Right lobe of liver (tissue), 6 donors: ENCODE measurements at regions not wholly inside any gene's neighbourhood (a gene's known extent, or its start where the extent isn't known, plus 50 kb on each side); places are given as distances from the start of the nearest gene placed in this dataset.

Experiments used
- ATAC-seq, 4 donors: fragments of 200-7000 bp; cut with Tn5 transposase; one replicate each; pipeline ENCODE4 v1.9.1; 2020; ENCODE audit warnings: mild to moderate bottlenecking in 4 of 4, moderate library complexity in 4 of 4
- DNase-seq, 3 donors: peaks; one replicate each; pipeline ENCODE4 v3.0.0-alpha.2; 2020
- H3K27ac ChIP-seq, 3 donors: fragments of 200-600 bp; one replicate each; pipeline ENCODE4 v1.8.0; 2022
- H3K27me3 ChIP-seq, 2 donors: fragments of 200-600 bp; one replicate each; pipeline ENCODE4 v1.8.0; 2022
- H3K36me3 ChIP-seq, 4 donors: fragments of 200-600 bp; sonication (generic) in 1 of 4; one replicate each; pipeline versions ENCODE4 v1.5.1 to v1.8.0; 2017 to 2022; ENCODE audit warnings: control low read depth in 1 of 4
- H3K4me1 ChIP-seq, 4 donors: fragments of 200-600 bp; sonication (generic) in 1 of 4; one replicate each; pipeline versions ENCODE4 v1.5.1 to v1.8.0; 2017 to 2022; ENCODE audit warnings: control low read depth in 1 of 4
- H3K4me3 ChIP-seq, 3 donors: fragments of 200-600 bp; one replicate each; pipeline ENCODE4 v1.8.0; 2022
- H3K9me3 ChIP-seq, 4 donors: fragments of 200-600 bp; sonication (generic) in 1 of 4; one replicate each; pipeline versions ENCODE4 v1.5.1 to v1.8.0; 2017 to 2022; ENCODE audit warnings: control low read depth in 1 of 4
- POLR2A ChIP-seq: fragments of 450-650 bp; IDR thresholded peaks from one replicate; pipeline ENCODE4 v1.6.1; 2017; ENCODE audit warnings: antibody characterized with exemption, mild to moderate bottlenecking
- WGBS: methylation state at CpG from one replicate; pipeline ENCODE4 v1.1.6; 2018; ENCODE audit warnings: low coverage, low lambda C conversion rate; ENCODE audit not compliant: insufficient coverage; ENCODE audit errors: missing lambda C conversion rate; 5-methylcytosine and 5-hydroxymethylcytosine counted together
- intact Hi-C, 2 donors: fragments of 100-400 bp; cut with DNase I; formaldehyde crosslinking; loops; one replicate each; pipeline versions ENCODE4 v1.11.2 to v1.14.1; 2022
- TF ChIP-seq, protein P1 (sequence below), 4 donors: fragments of 200-600 bp in 3 of 4; fragments of 450-650 bp in 1 of 4; IDR thresholded peaks; one replicate each; pipeline versions ENCODE4 v1.5.1 to v1.8.0; 2016 to 2022; ENCODE audit warnings: antibody characterized with exemption in 4 of 4, mild to moderate bottlenecking in 2 of 4
- donor health status: DM: no; HTN: yes; CAD: no.
- donor health status: DM: no; HTN: no; CAD: no.
- donor health status: DM: no; HTN: no; CAD: no.
- donor health status: DM: no; HTN: yes; CAD: no.
- donor health status: DM: no; HTN: yes; CAD: no.

DNA sequence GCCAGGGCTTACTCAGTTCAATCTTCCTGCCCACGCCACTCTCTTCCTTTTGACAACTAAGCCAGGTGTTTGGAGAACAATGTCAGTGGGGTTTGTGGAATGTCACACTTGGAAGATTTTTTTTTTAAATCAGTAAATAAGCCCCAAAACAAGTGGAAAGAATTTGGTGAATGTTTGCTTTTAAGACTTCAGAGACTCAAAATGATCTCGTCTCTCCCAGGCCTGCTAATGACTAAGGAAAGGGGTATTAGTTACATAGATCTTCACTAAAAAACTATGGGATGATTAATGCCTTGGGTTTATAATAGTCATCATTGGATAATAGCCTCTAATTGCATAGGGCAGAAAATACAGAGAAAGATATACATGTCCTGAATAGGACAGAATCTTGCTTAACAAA lies 166.4 kb downstream of the DMRT2 start:
- intact Hi-C loops: no loop called here
- no peak for TF ChIP-seq POLR2A
- TF ChIP-seq, protein P1, sequence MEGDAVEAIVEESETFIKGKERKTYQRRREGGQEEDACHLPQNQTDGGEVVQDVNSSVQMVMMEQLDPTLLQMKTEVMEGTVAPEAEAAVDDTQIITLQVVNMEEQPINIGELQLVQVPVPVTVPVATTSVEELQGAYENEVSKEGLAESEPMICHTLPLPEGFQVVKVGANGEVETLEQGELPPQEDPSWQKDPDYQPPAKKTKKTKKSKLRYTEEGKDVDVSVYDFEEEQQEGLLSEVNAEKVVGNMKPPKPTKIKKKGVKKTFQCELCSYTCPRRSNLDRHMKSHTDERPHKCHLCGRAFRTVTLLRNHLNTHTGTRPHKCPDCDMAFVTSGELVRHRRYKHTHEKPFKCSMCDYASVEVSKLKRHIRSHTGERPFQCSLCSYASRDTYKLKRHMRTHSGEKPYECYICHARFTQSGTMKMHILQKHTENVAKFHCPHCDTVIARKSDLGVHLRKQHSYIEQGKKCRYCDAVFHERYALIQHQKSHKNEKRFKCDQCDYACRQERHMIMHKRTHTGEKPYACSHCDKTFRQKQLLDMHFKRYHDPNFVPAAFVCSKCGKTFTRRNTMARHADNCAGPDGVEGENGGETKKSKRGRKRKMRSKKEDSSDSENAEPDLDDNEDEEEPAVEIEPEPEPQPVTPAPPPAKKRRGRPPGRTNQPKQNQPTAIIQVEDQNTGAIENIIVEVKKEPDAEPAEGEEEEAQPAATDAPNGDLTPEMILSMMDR (IDR thresholded peaks at IDR 0.05): no peak
- WGBS: 66% methylated on average over 2 of the region's 2 CpGs

DNA sequence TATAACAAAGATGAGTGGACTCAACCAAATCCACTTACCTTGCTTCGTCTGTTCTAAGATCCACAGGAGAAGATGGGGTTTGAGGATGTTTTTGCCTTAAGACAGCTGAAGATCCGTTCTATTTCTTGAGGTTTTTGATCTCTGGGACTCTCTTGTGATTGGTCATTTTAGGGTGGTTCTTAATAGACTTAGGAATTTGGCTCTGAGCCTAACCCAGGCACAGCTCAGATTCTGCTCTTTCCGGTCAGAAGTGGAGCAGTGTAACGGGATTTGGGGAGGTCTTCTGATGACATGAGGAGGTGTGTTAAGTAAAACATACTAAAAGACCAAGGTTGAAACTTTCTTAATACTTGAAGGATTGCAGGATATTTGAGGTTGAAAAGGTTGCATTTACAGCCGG lies 166.9 kb downstream of the DMRT2 start:
- Histone ChIP-seq H3K9me3 (no peaks in the 10 kb centered on the region), H3K4me3 (no peak overlapping the region), H3K4me1 (no peaks in the 10 kb centered on the region), H3K27ac (no peak overlapping the region), H3K36me3 (no peaks in the 10 kb centered on the region), H3K27me3 (no peaks in the 10 kb centered on the region)
- DNase-seq (no peak), ATAC-seq (no peak)
- intact Hi-C loops: no loop called here
- 70% methylated on average over 5 of the region's 5 CpGs for WGBS
- TF ChIP-seq, protein P1 (IDR thresholded peaks at IDR 0.05): no peak
- no peak for TF ChIP-seq POLR2A

More for the DNA sequence above, 166.4 kb downstream of the DMRT2 start:
- H3K4me1 ChIP-seq: no peaks in the 10 kb centered on the region
- no peak overlapping the region for H3K4me3 ChIP-seq
- H3K27me3 ChIP-seq: no peaks in the 10 kb centered on the region
- DNase-seq (no peak), ATAC-seq (no peak)
- no peaks in the 10 kb centered on the region for H3K9me3 ChIP-seq
- H3K27ac ChIP-seq: no peak overlapping the region
- H3K36me3 ChIP-seq: no peaks in the 10 kb centered on the region

DNA sequence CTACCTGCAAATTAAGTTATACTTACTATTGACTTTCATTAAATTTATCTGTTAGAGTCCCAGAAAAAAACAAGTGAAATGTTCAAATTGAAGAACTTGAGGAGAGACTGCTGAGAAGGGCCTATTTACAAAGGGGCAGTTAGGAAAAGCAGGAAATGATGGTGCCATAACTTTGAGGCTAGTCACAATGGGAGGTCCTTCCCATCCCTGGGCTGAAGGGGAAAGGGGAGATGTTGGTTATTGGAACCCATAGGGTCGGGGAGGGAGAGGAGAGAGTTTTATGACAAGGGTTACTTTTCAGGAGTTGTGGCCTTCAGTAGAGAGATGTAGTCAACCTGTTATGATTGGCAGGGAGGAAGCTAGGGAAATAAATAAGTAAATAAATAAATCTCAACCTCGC lies 169.1 kb downstream of the DMRT2 start:
- Histone ChIP-seq H3K27me3 (no peaks in the 10 kb centered on the region), H3K9me3 (no peaks in the 10 kb centered on the region), H3K36me3 (no peaks in the 10 kb centered on the region), H3K4me3 (no peak overlapping the region), H3K4me1 (no peaks in the 10 kb centered on the region), H3K27ac (no peak overlapping the region)
- DNase-seq (no peak), ATAC-seq (no peak)
- 65% methylated on average over 2 of the region's 2 CpGs for WGBS
- TF ChIP-seq, protein P1 (IDR thresholded peaks at IDR 0.05): no peak
- no peak for TF ChIP-seq POLR2A
- intact Hi-C loops: no loop called here

DNA sequence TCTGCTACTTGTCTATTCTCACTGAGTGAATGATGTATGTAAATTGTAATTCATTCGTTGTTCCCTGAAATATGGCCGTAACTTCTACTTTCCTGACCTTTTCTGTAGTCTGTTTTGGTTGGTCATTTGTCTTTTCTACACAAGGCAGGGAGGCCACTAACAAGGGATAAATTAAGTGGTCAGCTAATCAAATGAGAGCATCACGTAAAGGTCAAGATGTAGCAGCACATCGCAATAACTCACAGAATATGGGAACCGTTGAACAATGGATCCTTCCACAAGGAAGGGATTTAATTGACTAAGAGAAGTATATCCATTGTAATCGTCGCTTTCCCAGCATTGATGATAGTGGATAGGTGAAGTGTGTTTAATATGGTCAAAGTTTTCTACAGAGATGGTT lies 171.1 kb downstream of the DMRT2 start:
- no peaks in the 10 kb centered on the region for H3K36me3 ChIP-seq
- no peak for DNase-seq
- H3K9me3 ChIP-seq: no peaks in the 10 kb centered on the region
- ATAC-seq: no peak
- no peak overlapping the region for H3K4me3 ChIP-seq
- no peak overlapping the region for H3K27ac ChIP-seq
- WGBS: 88% methylated on average over 7 of the region's 7 CpGs
- H3K4me1 ChIP-seq: no peaks in the 10 kb centered on the region
- no peaks in the 10 kb centered on the region for H3K27me3 ChIP-seq
- no peak for TF ChIP-seq POLR2A
- TF ChIP-seq, protein P1 (IDR thresholded peaks at IDR 0.05): no peak
- intact Hi-C loops: no loop called here

DNA sequence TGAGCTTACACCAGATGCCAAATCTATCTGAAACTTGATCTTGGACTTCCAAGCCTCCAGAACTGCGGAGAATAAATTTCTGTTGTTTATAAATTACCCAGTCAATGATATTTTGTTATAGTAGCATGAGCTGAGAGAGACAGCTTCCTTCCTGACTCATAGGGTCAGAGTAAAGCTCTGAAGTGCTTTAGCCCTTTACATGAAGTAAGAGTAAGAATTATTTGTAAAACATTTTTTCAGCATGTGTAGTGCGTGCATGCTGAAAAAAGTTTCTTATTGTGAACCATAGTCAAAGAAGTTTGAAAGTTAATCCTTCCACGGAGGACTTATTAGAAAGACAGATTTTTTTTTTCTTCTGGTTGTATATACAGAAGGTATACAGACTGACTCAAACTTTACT lies 172.4 kb downstream of the DMRT2 start:
- no peak for DNase-seq
- no peaks in the 10 kb centered on the region for H3K4me1 ChIP-seq
- H3K9me3 ChIP-seq: no peaks in the 10 kb centered on the region
- intact Hi-C loops: no loop called here
- no peak overlapping the region for H3K4me3 ChIP-seq
- H3K27ac ChIP-seq: no peak overlapping the region
- WGBS: 64% methylated on average over 3 of the region's 3 CpGs
- TF ChIP-seq, protein P1 (IDR thresholded peaks at IDR 0.05): no peak
- no peak for TF ChIP-seq POLR2A
- no peaks in the 10 kb centered on the region for H3K27me3 ChIP-seq
- no peak for ATAC-seq
- H3K36me3 ChIP-seq: no peaks in the 10 kb centered on the region
